GM19468 (cell line): ENCODE measurements at regions not wholly inside any gene's neighbourhood (a gene's known extent, or its start where the extent isn't known, plus 50 kb on each side); places are given as distances from the start of the nearest gene placed in this dataset.
A peak's percentile ranks its signal among the peaks of the same experiment; 100 is the strongest.

ENCODE experiments used
- ATAC-seq: cut with Tn5 transposase; IDR thresholded peaks from one replicate; pipeline ENCODE4 v1.9.1; 2021; ENCODE audit warnings: mild to moderate bottlenecking, moderate library complexity, moderate number of reproducible peaks; ENCODE audit not compliant: unreplicated experiment; ENCODE audit errors: extremely low read depth

DNA sequence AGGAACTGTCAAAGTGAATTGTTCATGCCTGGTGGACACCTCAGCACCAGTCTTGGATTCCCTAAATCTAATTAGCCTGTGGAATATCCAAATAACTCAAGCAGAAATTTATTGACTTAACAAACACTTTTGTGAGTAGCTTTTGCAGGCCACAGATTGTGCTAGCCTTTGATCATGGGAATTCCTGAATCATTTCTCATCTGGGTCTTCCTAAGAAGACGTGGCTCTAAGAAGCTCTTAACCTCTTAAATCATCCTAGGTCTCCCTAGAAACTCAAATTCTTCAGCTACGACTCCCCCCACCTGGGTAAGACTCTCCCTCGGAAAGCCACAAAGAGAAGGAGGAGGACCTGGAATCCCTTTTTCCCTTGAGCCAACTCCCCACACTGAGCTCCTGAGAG is 53.8 kb upstream of the PSEN2 start:
- ATAC-seq: no peak

DNA sequence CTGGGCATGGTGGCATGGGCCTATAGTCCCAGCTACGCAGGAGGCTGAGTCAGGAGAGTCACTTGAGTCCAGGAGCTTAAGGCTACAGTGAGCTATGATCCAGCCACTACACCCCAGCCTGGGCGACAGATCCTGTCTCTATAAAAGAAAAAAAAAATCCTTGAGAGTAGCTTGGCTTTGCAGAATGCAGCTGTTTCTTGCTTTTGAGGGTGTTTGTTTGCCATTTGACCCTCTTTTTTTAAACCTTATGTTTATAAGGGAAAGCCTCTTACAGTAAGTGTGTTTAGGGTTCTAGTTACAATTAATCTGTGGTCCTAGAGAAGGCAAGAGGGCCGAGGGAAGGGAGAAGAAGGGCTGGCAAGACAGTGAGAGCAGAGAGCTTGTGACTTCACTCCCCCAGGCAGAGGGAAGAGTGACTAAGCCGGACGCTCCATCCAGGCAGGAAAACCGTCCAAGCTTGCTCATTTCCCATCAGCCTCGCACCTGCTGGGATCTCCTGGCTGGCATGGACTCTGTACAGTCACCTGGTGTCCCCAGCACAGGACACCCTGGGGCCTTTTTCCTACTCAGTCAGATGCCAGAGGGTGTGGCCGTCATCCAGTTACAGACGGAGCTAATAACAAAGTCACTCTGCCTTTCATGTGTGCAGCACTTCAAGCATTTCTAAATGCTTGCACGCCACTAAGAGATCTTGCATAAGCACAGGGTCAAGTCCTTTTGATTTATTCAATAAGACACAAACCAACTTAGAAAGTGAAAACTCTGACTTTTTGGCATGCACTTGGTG is 55.5 kb upstream of the PSEN2 start:
- no peak for ATAC-seq

DNA sequence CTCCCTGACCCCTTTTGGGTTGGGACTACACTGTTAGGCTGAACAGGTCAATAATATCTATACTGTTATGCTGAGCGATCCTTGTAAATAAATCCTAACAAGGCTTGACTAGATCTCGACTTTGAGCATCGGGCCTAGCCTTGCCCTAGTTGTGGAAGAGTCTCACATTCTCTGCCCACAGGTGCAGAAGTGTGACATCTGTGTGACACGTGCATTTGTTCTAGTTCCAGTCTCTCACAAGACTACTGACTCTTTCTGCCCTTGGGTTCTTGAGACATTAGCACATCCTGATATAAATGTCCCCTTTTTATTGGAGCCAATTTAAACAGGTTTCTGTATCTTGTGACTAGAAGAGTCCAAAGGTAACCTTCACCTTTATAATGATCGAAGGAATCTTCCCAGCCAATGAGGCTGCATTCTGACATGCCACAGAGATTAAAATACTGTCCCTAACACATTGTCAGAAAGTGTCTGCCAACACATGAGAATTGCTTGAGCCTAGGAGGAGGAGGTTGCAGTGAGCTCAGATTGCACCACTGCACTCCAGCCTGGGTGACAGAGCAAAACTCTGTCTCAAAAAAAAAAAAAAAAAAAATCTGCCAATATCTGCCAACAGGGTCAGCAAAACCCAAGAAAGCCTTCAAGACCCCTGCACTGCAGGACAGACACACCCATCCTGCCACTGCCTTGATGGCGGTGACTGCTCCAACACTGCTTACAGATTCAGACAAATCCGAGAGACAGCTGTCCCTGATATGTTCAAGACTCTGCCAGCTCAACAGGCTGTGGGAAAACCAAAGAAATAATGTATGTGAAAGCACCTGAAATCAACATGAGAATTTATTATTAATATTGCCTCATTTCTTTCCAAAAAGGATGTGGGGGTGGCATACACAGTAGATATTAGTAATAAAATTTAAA is 56.5 kb upstream of the PSEN2 start:
- ATAC-seq: no peak

DNA sequence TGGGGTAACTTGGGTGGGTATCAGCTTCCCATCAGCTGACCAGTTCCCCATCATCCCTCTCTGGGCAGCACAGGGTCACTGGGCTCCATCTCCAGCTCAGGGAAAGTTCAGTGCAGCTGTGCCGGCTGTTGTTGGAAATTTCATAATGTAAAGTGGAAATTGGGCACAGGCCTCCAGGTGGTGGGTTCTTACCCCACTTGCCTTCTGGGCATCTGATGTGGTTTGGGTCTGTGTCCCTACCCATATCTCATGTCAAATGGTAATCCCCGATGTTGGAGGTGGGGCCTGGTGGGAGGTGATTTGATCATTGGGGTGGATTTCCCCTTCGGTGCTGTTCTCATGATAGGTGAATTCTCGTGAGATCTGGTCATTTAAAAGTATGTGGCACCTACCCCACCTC is 59.7 kb upstream of the PSEN2 start:
- no peak for ATAC-seq

DNA sequence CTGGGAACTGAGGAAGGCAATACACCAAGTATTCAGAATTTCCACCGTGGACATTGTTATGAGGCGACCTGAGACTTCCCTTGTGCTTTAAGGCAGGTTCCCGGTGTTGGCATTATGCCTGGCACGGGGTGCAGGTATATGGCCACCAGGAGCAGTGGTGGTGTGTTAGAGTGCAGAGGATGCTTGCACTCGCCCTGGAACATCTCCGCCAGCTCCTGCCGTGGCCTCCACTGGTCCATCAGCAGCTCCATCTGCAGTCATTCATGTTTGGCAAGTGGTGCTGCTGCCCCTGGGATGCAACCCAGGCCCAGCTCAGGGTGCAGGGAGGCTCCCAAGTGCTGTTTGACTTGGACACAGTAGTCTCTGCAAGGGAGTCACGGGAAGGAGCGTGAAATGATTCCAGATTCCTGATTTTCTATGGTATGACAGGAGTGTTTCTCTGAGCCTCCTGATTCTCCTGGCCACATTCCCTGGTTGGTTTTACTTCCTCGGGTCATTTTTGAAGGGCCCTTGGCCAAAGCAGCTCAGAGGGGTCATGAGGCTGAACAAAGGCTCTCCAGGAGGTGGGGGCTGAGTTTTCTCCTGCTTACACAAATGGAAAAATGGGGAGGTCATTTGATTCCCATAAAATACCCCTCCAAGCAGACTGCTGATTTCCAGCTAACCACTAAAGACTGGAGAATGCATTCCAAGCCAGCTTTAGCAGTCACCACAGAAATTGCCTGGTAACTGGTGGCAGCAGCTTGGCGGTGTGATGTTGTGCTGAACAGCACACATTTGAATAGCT is 60.4 kb upstream of the PSEN2 start:
- ATAC-seq: no peak

DNA sequence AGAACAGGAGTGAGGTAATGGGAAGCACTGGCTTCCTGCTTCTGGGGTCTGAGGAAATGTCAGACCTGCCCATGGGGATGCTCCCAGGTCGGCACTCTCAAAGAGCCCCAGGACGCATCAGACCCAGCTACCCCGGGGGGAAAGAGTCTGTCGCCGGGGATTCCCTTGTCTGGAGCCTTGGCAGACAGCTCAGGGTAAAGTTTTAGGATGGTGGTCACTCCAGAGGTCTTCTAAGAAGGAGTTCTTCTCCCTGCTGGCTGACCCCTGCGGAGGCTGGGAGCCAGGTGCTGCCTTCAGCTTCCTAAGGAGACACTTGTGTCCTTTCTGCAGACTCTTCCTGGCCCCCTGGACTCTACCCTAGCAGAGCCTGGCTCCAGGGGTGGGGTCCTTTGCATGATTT is 61.9 kb upstream of the PSEN2 start:
- no peak for ATAC-seq

DNA sequence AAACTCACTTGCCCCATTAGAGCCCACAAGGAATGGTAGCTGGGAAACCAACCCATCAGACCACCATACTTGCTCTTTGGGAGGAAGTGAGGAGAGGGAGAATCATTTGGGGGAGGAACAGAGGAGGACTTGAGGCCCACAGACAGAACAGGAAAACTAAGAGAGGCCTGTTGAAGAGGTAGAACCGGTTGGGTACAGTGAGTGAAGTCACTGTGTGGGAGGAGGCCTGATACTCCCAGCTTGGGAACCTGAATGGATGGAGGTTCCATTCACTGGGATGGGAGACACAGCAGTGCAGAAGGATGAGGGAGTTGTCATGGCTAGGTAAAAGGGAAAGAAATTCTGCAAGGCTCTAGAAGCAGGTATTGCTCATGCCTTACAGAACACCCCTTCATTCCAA is 63.4 kb upstream of the PSEN2 start:
- ATAC-seq: no peak

GRCh38 chr1:226804907-226805759 is 65.3 kb upstream of the PSEN2 start:
- ATAC-seq: no peak

DNA sequence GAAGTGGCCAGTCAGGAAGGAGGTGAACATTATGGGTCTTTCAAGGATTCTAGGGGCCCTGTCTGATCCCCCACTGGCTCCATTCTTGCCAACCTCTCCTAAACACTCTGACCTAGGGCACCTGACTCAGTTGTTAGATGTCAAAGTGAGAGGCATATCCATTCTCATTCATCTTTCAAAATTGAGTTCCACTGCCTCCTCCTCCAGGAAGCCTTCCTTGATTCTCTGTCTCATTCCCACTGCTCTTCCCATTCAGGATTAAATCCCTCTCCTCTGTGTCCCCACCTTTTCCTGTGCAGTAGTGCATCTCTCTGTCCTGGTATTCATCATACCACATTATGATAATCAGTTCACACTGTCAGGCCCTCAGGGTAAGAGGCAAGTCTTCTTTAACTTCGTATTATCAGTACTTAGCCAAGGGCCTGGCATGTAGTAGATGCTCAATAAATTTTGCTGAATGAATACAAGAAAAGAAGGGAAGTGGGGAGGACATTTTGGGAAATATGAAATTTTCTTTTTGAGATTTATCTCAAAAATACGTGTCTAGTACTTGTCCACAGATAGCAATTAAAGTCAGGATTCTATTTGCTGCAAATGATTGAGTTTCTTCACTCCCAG is 61.8 kb upstream of the ITPKB start:
- ATAC-seq: no peak

DNA sequence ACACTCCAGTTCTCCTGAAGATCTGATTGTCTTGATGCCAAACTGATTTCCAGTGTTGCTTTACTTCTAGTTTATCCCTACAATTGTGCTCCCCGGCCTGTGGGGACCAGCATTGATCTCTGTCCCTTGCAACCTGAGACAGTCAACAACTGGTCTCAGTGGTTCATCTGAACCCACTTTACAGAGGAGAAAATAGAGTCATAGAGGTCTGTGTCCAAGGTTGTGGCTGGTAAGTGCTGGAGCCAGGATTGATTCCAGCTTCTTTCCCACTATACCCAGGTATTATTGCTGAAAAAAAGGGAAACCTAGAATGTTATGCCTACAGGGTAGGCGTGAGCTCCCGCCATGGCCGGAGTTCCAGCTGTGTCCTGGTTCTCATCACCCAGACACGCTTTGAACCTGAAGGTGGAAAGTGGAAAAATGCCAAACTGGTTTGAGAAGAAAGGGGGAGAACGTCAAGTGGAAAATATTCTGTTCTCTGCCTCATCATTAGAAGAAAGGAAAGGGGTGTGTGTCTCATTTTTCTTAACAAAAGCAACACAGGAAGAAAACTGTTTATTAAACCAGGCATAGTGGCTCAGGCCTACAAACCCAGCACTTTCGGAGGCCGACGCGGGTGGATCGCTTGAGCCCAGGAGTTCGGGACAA is 60.7 kb upstream of the ITPKB start:
- ATAC-seq: no peak

GRCh38 chr1:226798427-226799411 is 59.6 kb upstream of the ITPKB start:
- peak; percentile 23 for ATAC-seq

GRCh38 chr1:226797151-226797550 is 58.1 kb upstream of the ITPKB start:
- ATAC-seq: no peak

DNA sequence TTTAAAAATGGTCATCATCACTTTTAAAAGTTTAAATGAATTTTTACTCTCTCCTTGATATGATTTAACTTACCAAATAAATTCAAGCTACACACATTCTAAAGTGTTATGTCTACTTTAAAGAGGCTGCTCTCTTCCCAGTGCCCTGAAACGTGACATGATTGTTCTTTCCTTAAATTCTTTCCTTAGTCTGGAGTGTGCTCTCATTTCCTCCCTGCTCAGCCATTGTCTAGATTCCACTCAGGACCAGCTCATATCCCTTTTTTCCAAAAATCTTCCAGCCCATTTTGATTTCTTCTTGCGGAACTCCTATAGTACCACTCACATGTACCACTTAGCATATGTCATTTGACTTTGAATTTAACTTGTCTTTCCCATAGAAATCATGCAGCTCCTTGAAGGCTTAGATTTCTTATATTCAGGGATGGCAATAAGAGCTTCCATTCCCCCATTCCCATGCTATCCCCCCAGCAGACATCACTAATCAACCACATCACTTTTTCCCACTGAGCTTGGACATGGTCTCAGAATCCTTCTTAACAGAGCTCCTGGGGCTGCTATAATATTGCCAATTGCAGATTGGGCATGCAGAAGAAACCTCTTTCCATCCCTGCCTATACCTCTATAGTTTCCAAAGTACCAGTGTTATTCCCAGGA is 54.7 kb upstream of the ITPKB start:
- no peak for ATAC-seq

DNA sequence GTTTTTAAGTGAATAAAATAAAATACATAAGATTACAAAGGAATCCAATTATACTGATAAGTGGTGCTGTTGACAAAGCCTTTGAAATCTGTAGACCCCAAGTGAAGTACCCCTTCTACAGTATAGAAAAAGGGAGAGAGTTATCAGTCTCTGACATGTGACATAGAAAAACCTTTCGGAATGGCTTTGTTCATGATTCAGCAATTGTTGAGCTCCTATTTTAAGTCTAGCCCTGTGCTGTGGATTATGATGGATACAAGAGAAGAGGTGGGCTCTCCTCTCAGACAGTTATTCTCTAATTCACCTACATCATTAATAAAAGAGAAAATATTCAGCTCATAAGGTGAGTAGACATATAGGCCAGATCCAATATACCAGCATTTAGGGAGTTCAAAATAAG is 53.3 kb upstream of the ITPKB start:
- ATAC-seq: no peak

- ATAC-seq: no peak
Measured at GRCh38 chr1:226790545-226791181, 51.6 kb upstream of the ITPKB start.

- no peak for ATAC-seq
Measured at GRCh38 chr1:226788965-226789364, 49.9 kb upstream of the ITPKB start.
